ENCODE measurements at regions not wholly inside any gene's neighbourhood (a gene's known extent, or its start where the extent isn't known, plus 50 kb on each side); places are given as distances from the start of the nearest gene placed in this dataset.
"Not testable (repeated sequence)": the region's sequence is repeated elsewhere in the genome, so short reads cannot be mapped to it uniquely, and the experiment has no call there.

DNA sequence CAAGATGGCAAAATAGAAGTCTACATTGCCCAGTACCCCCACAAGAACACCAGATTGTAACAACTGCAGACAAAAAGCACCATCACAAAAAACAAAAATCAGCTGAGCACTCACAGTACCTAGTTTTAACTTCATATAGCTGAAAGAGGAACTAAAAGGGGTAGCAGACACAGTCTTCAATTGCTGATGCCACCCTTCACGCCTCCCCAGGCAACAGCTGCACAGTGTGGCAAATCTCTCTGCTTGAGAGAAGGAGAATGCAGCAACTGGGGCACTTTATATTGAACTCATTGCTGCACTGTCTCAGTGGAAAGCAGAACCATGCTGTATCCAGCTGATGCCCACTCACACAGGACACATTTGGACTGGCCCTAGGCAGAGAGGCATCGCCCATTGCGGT, 2714.5 kb upstream of the PCDH20 start:
- H3F3A ChIP-seq (ENCODE audit: insufficient read depth), result no peaks in the 10 kb centered on the region
- no peaks in the 10 kb centered on the region for H3K79me2 ChIP-seq (ENCODE audit: insufficient read depth, low read length)
- no peaks in the 10 kb centered on the region for H3K27me3 ChIP-seq (ENCODE audit: low read length)
- no peaks in the 10 kb centered on the region for H3K9me2 ChIP-seq (replicated peaks; ENCODE audit: insufficient read depth, low read length)
- H3K4me3 ChIP-seq (ENCODE audit: insufficient read depth, low read length, poor library complexity, severe bottlenecking), result no peak overlapping the region
- H4K20me1 ChIP-seq (ENCODE audit: low read depth, low read length), result no peaks in the 10 kb centered on the region
- no peak overlapping the region for H3K4me2 ChIP-seq (ENCODE audit: low read depth, low read length, poor library complexity, severe bottlenecking)
- TF ChIP-seq, protein P1, sequence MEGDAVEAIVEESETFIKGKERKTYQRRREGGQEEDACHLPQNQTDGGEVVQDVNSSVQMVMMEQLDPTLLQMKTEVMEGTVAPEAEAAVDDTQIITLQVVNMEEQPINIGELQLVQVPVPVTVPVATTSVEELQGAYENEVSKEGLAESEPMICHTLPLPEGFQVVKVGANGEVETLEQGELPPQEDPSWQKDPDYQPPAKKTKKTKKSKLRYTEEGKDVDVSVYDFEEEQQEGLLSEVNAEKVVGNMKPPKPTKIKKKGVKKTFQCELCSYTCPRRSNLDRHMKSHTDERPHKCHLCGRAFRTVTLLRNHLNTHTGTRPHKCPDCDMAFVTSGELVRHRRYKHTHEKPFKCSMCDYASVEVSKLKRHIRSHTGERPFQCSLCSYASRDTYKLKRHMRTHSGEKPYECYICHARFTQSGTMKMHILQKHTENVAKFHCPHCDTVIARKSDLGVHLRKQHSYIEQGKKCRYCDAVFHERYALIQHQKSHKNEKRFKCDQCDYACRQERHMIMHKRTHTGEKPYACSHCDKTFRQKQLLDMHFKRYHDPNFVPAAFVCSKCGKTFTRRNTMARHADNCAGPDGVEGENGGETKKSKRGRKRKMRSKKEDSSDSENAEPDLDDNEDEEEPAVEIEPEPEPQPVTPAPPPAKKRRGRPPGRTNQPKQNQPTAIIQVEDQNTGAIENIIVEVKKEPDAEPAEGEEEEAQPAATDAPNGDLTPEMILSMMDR (IDR thresholded peaks at IDR 0.05; ENCODE audit: insufficient read depth, low read length, poor library complexity, severe bottlenecking), result no peak
- no peak for TF ChIP-seq EZH2phosphoT487 (conservative IDR thresholded peaks at IDR 0.05; ENCODE audit: low read length)
- no peak overlapping the region for H3K27ac ChIP-seq (ENCODE audit: low read depth, low read length)
- no peaks in the 10 kb centered on the region for H3K9me3 ChIP-seq (ENCODE audit: insufficient read depth, low read length)
- H3K9ac ChIP-seq (ENCODE audit: low read length), result no peak overlapping the region
- no peaks in the 10 kb centered on the region for H3K36me3 ChIP-seq (ENCODE audit: low read length)
- no peak overlapping the region for H2AFZ ChIP-seq (ENCODE audit: low read depth, low read length, severe bottlenecking)

DNA sequence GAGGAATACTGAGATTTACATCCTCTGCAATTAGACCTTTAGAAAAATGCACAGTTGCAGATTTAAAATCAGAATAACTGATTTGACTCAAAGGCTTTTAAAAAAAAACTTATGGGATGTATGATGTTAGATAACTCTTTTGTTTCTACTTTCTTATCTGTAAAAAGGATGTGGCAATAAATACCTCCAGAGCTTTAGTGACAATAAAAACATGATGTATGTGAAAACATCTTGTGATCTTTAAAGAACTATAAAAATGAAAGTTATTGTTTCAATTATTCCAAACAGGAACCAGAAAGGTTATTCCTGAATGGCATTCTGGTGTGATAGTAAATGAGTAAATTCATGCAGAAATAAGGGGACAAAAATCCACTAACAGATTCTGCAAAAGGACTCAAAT, 2712.2 kb upstream of the PCDH20 start:
- H2AFZ ChIP-seq (ENCODE audit: low read depth, low read length, severe bottlenecking), result peak overlapping the region; percentile 62
- H3K27me3 ChIP-seq (ENCODE audit: low read length), result no peaks in the 10 kb centered on the region

DNA sequence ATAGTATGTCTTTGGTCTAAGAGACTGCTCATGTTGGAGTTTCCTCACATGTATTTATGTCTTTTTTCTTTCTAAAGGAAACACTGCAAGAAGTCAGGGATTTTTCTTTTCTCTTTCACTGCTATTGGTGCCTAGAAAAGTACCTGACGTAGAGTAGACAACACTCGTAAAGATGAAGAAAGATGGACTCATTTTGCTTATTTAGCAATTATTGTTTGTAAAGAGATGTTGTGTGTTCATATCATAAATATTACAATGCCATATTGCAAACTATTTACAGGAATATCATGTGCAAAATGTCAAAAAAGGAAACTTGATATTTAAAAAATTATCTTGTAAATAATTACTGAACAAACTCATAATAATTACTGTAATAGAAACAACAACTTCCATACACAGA, 2711.5 kb upstream of the PCDH20 start:
- no peak overlapping the region for H3K27ac ChIP-seq (ENCODE audit: low read depth, low read length)
- no peak overlapping the region for H3K9ac ChIP-seq (ENCODE audit: low read length)
- no peaks in the 10 kb centered on the region for H4K20me1 ChIP-seq (ENCODE audit: low read depth, low read length)
- TF ChIP-seq, protein P1 (IDR thresholded peaks at IDR 0.05; ENCODE audit: insufficient read depth, low read length, poor library complexity, severe bottlenecking), result no peak
- no peak for TF ChIP-seq EZH2phosphoT487 (conservative IDR thresholded peaks at IDR 0.05; ENCODE audit: low read length)
- H3F3A ChIP-seq (ENCODE audit: insufficient read depth), result no peaks in the 10 kb centered on the region
- H2AFZ ChIP-seq (ENCODE audit: low read depth, low read length, severe bottlenecking), result peak overlapping the region; percentile 62
- no peaks in the 10 kb centered on the region for H3K27me3 ChIP-seq (ENCODE audit: low read length)
- no peak overlapping the region for H3K4me2 ChIP-seq (ENCODE audit: low read depth, low read length, poor library complexity, severe bottlenecking)
- H3K4me3 ChIP-seq (ENCODE audit: insufficient read depth, low read length, poor library complexity, severe bottlenecking), result no peak overlapping the region
- H3K9me2 ChIP-seq (replicated peaks; ENCODE audit: insufficient read depth, low read length), result no peaks in the 10 kb centered on the region
- H3K36me3 ChIP-seq (ENCODE audit: low read length), result no peaks in the 10 kb centered on the region
- H3K9me3 ChIP-seq (ENCODE audit: insufficient read depth, low read length), result no peaks in the 10 kb centered on the region
- H3K79me2 ChIP-seq (ENCODE audit: insufficient read depth, low read length), result no peaks in the 10 kb centered on the region

More for the DNA sequence above, 2712.2 kb upstream of the PCDH20 start:
- H3K27ac ChIP-seq (ENCODE audit: low read depth, low read length), result no peak overlapping the region
- H3K79me2 ChIP-seq (ENCODE audit: insufficient read depth, low read length), result no peaks in the 10 kb centered on the region
- H3K9me3 ChIP-seq (ENCODE audit: insufficient read depth, low read length), result no peaks in the 10 kb centered on the region
- no peak overlapping the region for H3K4me2 ChIP-seq (ENCODE audit: low read depth, low read length, poor library complexity, severe bottlenecking)
- TF ChIP-seq, protein P1 (IDR thresholded peaks at IDR 0.05; ENCODE audit: insufficient read depth, low read length, poor library complexity, severe bottlenecking), result no peak
- TF ChIP-seq EZH2phosphoT487 (conservative IDR thresholded peaks at IDR 0.05; ENCODE audit: low read length), result no peak
- H3K36me3 ChIP-seq (ENCODE audit: low read length), result no peaks in the 10 kb centered on the region
- H3K9ac ChIP-seq (ENCODE audit: low read length), result no peak overlapping the region
- no peak overlapping the region for H3K4me3 ChIP-seq (ENCODE audit: insufficient read depth, low read length, poor library complexity, severe bottlenecking)
- no peaks in the 10 kb centered on the region for H4K20me1 ChIP-seq (ENCODE audit: low read depth, low read length)
- no peaks in the 10 kb centered on the region for H3K9me2 ChIP-seq (replicated peaks; ENCODE audit: insufficient read depth, low read length)
- H3F3A ChIP-seq (ENCODE audit: insufficient read depth), result no peaks in the 10 kb centered on the region

- H4K20me1 ChIP-seq (ENCODE audit: low read depth, low read length); H3K27me3 ChIP-seq (ENCODE audit: low read length); H2AFZ ChIP-seq (ENCODE audit: low read depth, low read length, severe bottlenecking); H3K36me3 ChIP-seq (ENCODE audit: low read length); H3K27ac ChIP-seq (ENCODE audit: low read depth, low read length); H3K9me3 ChIP-seq (ENCODE audit: insufficient read depth, low read length); H3K79me2 ChIP-seq (ENCODE audit: insufficient read depth, low read length); H3K9me2 ChIP-seq (replicated peaks; ENCODE audit: insufficient read depth, low read length); H3F3A ChIP-seq (ENCODE audit: insufficient read depth); H3K4me3 ChIP-seq (ENCODE audit: insufficient read depth, low read length, poor library complexity, severe bottlenecking); H3K9ac ChIP-seq (ENCODE audit: low read length); H3K4me2 ChIP-seq (ENCODE audit: low read depth, low read length, poor library complexity, severe bottlenecking): not testable (repeated sequence)
Measured at GRCh38 chr13:64121023-64121709, 2705.5 kb upstream of the PCDH20 start.

Data from SU-DHL-6 (cell line).